ENCODE measurements at regions not wholly inside any gene's neighbourhood (a gene's known extent, or its start where the extent isn't known, plus 50 kb on each side); places are given as distances from the start of the nearest gene placed in this dataset.
"Not testable (repeated sequence)": the region's sequence is repeated elsewhere in the genome, so short reads cannot be mapped to it uniquely, and the experiment has no call there.

DNA sequence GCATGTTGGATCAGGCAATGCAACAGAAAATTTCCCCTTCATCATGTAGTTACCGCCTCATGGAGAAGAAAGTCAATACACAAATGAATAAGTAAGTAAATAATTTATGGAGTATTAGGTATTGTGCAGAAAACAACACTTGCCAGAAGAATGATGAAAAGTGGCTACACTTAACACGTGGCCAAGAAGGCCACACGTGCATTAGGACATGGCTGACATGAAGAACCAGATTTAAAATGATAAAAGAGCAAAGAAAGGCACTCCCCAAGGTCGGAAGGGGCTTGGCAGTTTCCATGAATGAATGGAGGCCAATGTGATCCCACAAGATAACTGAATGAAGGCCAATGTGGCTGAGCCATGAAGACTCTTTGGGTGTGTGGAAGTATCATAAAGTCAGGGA, 447.2 kb downstream of the DOK5 start:
- Histone ChIP-seq H3K27me3 (ENCODE audit: control insufficient read depth, insufficient read depth, low read length) (no peaks in the 10 kb centered on the region), H3K36me3 (ENCODE audit: control insufficient read depth, insufficient read depth, low read length) (no peaks in the 10 kb centered on the region), H2AFZ (ENCODE audit: low read length) (no peak overlapping the region), H3K79me2 (ENCODE audit: control insufficient read depth, insufficient read depth, low read length) (no peaks in the 10 kb centered on the region), H4K20me1 (ENCODE audit: control insufficient read depth, extremely low read depth, insufficient read depth, low read length) (no peaks in the 10 kb centered on the region), H3K4me3 (replicated peaks in 1 of 4; ENCODE audit: control extremely low read depth in 1 of 4, insufficient read depth in 1 of 4, low read depth in 3 of 4, low read length in 4 of 4) (no peak overlapping the region), H3K4me1 (ENCODE audit: control insufficient read depth, extremely low read depth, insufficient read depth, low read length) (no peaks in the 10 kb centered on the region), H3K9me3 (ENCODE audit: control insufficient read depth, insufficient read depth, low read depth, low read length) (no peaks in the 10 kb centered on the region), H3K9ac (ENCODE audit: insufficient read depth, low read length) (no peak overlapping the region), H3K27ac (ENCODE audit: insufficient read depth, low read length) (no peak overlapping the region), H3K4me2 (ENCODE audit: extremely low read depth, insufficient read depth, low read length) (no peak overlapping the region)
- no peak for DNase-seq (ENCODE audit: low read depth in 2 of 2)
- TF ChIP-seq CTCF (conservative IDR thresholded peaks at IDR 0.05 in 1 of 2, IDR thresholded peaks at IDR 0.05 in 1 of 2; ENCODE audit: low read depth in 1 of 2, low read length in 2 of 2) (no peak), EZH2 (IDR thresholded peaks at IDR 0.05; ENCODE audit: low read length, missing control alignments) (no peak)

DNA sequence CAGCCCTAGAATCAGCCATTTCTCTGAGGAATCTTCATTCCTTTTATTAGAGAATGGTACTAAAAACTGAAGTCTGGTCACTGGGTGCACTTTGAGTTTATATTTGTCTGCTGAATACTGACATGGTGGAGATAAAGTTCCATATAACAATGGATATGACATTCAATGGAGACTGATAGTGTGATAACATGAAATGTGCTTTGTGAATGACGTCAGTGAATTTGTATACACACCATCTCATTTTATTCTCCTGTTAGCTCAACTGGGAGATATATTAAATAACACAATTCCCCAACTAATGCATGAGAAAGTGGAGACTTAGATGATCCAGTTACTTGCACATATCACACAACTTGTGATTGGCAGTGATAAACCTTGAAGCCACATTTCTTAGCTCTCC, 446.7 kb downstream of the DOK5 start:
- TF ChIP-seq CTCF (conservative IDR thresholded peaks at IDR 0.05 in 1 of 2, IDR thresholded peaks at IDR 0.05 in 1 of 2; ENCODE audit: low read depth in 1 of 2, low read length in 2 of 2) = no peak
- no peak for TF ChIP-seq EZH2 (IDR thresholded peaks at IDR 0.05; ENCODE audit: low read length, missing control alignments)
- Histone ChIP-seq H3K36me3 (ENCODE audit: control insufficient read depth, insufficient read depth, low read length) (no peaks in the 10 kb centered on the region), H3K4me1 (ENCODE audit: control insufficient read depth, extremely low read depth, insufficient read depth, low read length) (no peaks in the 10 kb centered on the region), H3K4me2 (ENCODE audit: extremely low read depth, insufficient read depth, low read length) (no peak overlapping the region), H3K9ac (ENCODE audit: insufficient read depth, low read length) (no peak overlapping the region), H3K9me3 (ENCODE audit: control insufficient read depth, insufficient read depth, low read depth, low read length) (no peaks in the 10 kb centered on the region), H4K20me1 (ENCODE audit: control insufficient read depth, extremely low read depth, insufficient read depth, low read length) (no peaks in the 10 kb centered on the region), H3K27ac (ENCODE audit: insufficient read depth, low read length) (no peak overlapping the region), H3K79me2 (ENCODE audit: control insufficient read depth, insufficient read depth, low read length) (no peaks in the 10 kb centered on the region), H2AFZ (ENCODE audit: low read length) (no peak overlapping the region), H3K4me3 (replicated peaks in 1 of 4; ENCODE audit: control extremely low read depth in 1 of 4, insufficient read depth in 1 of 4, low read depth in 3 of 4, low read length in 4 of 4) (no peak overlapping the region), H3K27me3 (ENCODE audit: control insufficient read depth, insufficient read depth, low read length) (no peaks in the 10 kb centered on the region)
- no peak for DNase-seq (ENCODE audit: low read depth in 2 of 2)

GRCh38 chr20:54920491-54920890, 445.1 kb downstream of the DOK5 start:
- DNase-seq (ENCODE audit: low read depth in 2 of 2) = no peak
- Histone ChIP-seq H3K79me2 (ENCODE audit: control insufficient read depth, insufficient read depth, low read length) (no peaks in the 10 kb centered on the region), H4K20me1 (ENCODE audit: control insufficient read depth, extremely low read depth, insufficient read depth, low read length) (no peaks in the 10 kb centered on the region), H2AFZ (ENCODE audit: low read length) (no peak overlapping the region), H3K4me1 (ENCODE audit: control insufficient read depth, extremely low read depth, insufficient read depth, low read length) (no peaks in the 10 kb centered on the region), H3K27me3 (ENCODE audit: control insufficient read depth, insufficient read depth, low read length) (no peaks in the 10 kb centered on the region), H3K9ac (ENCODE audit: insufficient read depth, low read length) (no peak overlapping the region), H3K27ac (ENCODE audit: insufficient read depth, low read length) (no peak overlapping the region), H3K4me3 (replicated peaks in 1 of 4; ENCODE audit: control extremely low read depth in 1 of 4, insufficient read depth in 1 of 4, low read depth in 3 of 4, low read length in 4 of 4) (no peak overlapping the region), H3K4me2 (ENCODE audit: extremely low read depth, insufficient read depth, low read length) (no peak overlapping the region), H3K36me3 (ENCODE audit: control insufficient read depth, insufficient read depth, low read length) (no peaks in the 10 kb centered on the region), H3K9me3 (ENCODE audit: control insufficient read depth, insufficient read depth, low read depth, low read length) (no peaks in the 10 kb centered on the region)
- TF ChIP-seq EZH2 (IDR thresholded peaks at IDR 0.05; ENCODE audit: low read length, missing control alignments) = no peak
- no peak for TF ChIP-seq CTCF (conservative IDR thresholded peaks at IDR 0.05 in 1 of 2, IDR thresholded peaks at IDR 0.05 in 1 of 2; ENCODE audit: low read depth in 1 of 2, low read length in 2 of 2)

DNA sequence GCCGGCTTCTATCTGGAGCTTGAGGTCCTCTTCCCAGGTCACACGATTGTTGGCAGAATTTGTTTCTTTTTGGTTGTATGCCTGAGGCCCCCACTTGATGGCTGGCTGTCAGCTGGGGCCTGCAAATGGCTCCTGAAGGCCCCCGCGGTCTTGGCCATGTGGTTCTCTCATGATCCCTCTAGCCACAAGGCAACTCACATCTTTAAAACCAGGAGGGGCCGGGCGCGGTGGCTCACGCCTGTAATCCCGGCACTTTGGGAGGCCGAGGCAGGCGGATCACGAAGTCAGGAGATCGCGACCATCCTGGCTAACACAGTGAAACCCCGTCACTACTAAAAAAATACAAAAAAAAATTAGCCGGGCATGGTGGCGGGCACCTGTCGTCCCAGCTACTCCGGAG, 443.6 kb downstream of the DOK5 start:
- H3K4me3 ChIP-seq (replicated peaks in 1 of 4; ENCODE audit: control extremely low read depth in 1 of 4, insufficient read depth in 1 of 4, low read depth in 3 of 4, low read length in 4 of 4); H3K27me3 ChIP-seq (ENCODE audit: control insufficient read depth, insufficient read depth, low read length); DNase-seq (ENCODE audit: low read depth in 2 of 2); H3K79me2 ChIP-seq (ENCODE audit: control insufficient read depth, insufficient read depth, low read length); H3K4me2 ChIP-seq (ENCODE audit: extremely low read depth, insufficient read depth, low read length); H2AFZ ChIP-seq (ENCODE audit: low read length); H3K9me3 ChIP-seq (ENCODE audit: control insufficient read depth, insufficient read depth, low read depth, low read length); H3K36me3 ChIP-seq (ENCODE audit: control insufficient read depth, insufficient read depth, low read length); H3K9ac ChIP-seq (ENCODE audit: insufficient read depth, low read length); H4K20me1 ChIP-seq (ENCODE audit: control insufficient read depth, extremely low read depth, insufficient read depth, low read length); H3K4me1 ChIP-seq (ENCODE audit: control insufficient read depth, extremely low read depth, insufficient read depth, low read length); H3K27ac ChIP-seq (ENCODE audit: insufficient read depth, low read length): not testable (repeated sequence)

All from fibroblast of lung (primary cell).